GM18873 (cell line): ENCODE measurements at regions not wholly inside any gene's neighbourhood (a gene's known extent, or its start where the extent isn't known, plus 50 kb on each side); places are given as distances from the start of the nearest gene placed in this dataset.
"Not testable (repeated sequence)": the region's sequence is repeated elsewhere in the genome, so short reads cannot be mapped to it uniquely, and the experiment has no call there.

Experiments
- ATAC-seq: cut with Tn5 transposase; IDR thresholded peaks from one replicate; pipeline ENCODE4 v1.9.1; 2021; ENCODE audit warnings: mild to moderate bottlenecking, moderate library complexity, moderate number of reproducible peaks; ENCODE audit not compliant: unreplicated experiment, low FRiP score

DNA sequence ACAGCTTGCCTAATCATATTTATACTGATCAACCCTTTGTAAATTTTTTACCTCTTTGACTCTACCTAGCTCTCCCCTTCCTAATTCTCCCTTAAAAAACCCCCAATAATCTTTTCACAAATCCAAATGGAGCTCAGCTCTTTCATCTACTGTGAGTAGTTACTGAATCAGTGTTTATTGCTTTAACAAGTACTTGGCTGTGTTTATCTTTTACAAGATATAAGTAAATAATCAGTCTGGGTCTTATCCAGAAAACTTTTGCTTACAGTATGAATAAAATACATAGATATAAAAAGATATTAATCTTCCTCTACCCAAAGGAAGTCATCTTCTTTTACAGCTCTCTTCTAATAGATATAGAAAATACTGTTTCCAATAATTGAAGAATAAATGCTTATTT is 366.4 kb downstream of the RAP2B start:
- ATAC-seq, result no peak

DNA sequence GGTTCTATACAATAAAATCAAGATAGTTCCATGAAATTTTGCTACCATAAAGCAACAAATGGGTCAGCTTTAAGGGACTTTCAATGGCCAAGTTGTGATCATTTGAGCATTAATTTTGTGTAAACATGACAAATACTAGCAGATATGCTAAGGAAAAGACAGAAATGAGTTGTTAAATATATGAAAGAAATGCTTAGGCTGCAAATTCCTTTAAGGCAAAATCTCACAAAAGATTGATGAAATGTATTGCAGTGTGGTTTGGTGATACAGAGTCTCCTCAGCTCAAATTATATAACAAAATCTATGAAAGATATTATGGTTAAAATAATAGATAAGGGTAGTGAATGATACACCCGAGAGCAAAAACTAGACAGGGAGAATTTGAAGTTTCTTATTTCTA is 377.2 kb downstream of the RAP2B start:
- no peak for ATAC-seq

DNA sequence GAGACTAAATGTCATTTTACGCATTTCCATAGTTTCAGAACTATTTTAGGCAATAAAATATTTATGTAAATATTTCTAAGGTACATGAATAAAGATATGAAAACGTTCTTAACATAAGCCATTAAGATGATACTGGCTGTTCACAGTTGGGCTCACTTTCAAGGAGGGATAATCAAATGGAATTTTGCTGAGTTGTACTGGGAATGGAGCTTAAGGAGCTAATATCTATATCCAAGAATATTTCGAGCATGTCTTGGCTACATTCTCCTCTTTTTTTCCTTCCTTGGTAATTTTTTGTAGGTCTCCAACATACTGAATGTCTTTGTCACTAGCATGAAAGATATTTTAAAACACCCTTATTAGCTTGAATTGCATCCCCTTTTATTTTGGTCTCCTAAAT is 383.4 kb downstream of the RAP2B start:
- ATAC-seq, result no peak

DNA sequence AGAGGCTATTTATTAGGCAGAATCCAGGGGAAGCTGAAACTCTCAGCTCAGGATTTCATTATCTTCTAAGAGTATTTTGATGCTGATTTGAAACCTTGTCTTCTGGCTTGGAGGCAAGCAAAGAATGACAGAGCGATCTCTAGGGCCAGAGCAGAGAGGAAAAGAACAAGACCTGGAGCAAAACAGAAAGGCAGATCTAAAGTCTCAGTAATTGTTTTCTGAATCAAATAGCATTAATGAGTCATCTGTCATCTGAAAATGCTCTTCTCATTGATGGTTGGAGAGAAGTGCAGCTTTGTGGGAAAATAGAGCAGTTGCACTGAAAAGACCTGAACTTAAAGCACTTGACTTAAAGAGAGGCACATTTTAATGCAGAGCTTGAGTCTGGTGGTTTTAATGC is 385.9 kb downstream of the RAP2B start:
- ATAC-seq, result no peak

DNA sequence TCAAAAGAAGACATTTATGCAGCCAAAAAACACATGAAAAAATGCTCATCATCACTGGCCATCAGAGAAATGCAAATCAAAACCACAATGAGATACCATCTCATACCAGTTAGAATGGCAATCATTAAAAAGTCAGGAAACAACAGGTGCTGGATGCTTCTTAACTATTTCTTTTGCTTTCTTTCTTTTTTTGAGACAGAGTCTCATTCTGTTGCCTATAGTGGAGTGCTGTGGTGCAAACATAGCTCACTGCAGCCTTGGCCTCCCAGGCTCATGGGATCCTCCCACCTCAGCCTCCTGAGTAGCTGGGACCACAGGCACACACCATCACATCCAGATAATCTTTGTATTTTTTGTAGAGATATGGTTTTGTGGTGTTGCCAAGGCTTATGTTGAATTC is 387.7 kb downstream of the RAP2B start:
- not testable (repeated sequence) for ATAC-seq

DNA sequence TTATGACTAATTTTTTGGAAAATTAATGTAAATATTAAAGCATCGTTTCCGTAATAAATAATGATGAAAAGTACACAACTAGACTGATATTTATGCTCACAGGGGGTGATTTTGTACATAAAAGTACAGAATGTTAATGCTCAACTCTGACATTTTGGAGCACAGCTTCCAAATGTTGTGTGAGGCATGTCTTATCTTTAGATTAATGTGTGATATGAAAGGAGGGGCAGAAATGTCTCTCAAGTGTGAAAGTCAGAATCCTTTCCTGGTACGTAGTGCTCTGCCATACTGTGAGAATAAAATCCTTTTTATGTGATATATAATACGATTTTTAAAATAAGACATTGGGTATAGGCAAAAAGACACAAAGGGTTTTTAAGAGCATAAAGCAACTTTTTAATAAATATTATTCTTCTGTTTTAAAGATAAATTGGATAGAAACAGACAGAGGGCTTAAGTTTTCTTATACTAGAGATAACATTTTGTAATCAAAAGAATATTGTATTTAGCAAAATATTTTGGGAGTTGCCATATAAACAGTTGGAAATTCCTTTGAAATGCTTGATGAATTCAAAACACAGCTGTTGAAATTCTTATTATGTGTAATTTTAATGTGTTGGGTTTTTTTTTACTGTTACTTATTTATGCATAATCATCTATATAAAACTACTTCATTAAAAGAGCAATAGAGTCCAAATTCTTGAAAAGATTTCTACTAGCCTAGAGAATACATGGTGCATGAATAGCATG is 389.7 kb downstream of the RAP2B start:
- ATAC-seq, result no peak

DNA sequence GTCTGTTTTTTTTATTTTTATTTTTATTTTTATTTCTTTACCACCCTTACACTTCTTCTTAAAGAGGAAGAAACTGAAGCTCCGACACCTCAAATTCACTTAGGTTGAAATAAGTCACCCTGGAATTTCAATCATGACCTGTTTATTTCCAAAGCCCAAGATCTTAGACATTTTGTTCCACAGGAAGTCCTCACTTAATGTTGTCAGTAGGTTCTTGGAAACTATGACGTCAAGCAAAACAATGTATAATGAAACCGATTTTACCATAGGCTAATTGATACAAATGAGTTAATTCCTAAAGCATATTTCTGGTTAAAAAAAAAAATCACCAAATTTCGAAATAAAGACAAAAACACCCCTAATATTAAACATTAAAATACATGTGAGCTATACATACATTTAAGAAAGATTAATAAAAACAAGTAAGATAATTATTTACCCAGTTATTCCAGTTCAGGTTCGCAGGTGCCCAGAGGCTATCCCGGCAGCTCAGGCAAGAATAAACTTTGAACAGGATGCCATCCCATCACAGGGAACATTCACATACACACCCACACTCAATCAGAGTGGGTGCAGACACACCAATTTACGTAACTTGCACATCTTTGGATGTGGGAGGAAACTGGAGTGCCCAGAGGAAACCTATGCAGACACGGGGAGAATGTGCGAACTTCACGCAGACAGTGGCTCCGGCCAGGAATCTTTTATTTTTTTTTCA is 391.0 kb downstream of the RAP2B start:
- ATAC-seq, result no peak

DNA sequence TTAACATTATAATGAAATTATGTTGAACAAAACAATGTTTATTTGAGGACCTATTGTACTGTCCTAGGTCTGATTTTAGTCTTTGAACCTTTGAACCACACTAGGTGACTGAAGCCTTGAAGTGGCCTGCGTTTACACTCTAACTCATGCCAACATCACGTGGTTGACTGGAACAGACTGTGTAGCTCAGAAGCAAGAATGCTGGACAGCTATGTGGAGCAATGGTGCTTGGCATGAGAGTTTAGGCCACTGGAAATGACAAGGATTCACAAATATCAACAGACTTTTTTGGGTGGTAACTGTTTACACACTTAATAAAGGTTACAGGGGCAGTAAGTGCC is 391.5 kb downstream of the RAP2B start:
- ATAC-seq, result no peak

DNA sequence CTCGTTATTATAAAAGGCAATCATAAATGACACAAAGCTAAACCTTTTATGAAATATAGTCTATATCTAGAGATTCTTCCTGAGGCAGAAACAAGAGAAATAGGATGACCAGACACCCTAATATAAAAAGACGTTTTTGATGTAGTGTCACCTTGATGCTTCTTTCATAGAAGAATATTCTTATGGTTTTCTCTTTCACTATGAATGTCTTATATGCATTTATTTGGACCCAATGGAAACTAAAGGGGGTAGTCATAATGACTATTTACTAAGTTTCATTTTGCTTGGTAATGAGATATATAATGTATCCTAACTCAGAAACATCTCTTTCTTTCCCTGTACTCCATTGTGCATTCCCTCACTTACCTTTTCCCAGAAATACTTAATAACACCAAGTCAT is 393.9 kb downstream of the RAP2B start:
- no peak for ATAC-seq

DNA sequence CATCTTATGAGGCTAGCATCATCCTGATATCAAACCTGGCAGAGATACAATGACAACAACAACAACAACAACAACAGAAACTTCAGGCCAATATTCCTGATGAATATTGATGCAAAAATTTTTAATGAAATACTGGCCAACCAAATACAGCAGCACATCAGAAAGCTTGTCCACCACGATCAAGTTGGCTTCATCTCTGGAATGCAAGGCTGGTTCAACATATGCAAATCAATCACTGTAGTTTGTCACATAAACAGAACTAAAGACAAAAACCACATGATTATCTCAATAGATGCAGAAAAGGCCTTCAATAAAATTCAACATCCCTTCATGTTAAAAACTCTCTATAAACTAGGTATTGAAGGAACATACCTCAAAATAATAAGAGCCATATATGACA is 397.3 kb downstream of the RAP2B start:
- ATAC-seq, result not testable (repeated sequence)

DNA sequence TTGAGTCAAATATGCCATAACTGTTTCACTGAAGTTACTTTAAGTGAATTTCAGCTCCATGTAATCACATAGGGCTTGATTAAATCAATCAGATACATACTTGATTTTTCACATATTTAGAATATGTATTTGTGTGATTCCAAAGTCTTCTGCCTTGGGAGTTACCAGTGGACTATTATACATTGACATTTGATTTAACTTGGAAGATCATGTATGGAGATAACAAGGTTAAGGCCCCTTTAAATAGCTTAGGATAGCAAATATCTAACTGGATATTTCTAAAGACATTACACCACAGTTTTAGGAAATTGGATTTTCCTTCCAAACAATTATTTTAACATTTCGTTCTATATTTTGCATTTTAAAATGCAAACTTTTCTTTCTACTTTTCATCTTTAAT is 405.0 kb downstream of the RAP2B start:
- no peak for ATAC-seq

DNA sequence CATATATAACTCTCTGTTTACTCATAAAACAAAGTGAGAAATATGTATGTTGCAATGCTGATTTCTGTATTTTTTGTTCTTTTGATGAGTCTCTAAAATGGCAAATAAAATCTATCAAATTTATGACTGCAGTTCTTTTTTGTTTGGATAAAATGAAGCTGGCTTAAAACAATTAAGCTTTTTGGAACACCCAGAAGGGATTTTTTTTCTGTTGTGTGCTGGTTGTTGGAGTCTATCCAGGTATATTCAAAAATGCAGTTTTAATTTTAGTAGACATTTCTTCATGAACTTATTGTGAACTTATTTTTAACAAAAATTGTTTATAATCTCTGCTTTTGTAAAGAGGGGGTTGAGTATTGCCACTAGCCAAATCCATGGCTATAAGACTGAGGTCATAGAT is 405.5 kb downstream of the RAP2B start:
- no peak for ATAC-seq

DNA sequence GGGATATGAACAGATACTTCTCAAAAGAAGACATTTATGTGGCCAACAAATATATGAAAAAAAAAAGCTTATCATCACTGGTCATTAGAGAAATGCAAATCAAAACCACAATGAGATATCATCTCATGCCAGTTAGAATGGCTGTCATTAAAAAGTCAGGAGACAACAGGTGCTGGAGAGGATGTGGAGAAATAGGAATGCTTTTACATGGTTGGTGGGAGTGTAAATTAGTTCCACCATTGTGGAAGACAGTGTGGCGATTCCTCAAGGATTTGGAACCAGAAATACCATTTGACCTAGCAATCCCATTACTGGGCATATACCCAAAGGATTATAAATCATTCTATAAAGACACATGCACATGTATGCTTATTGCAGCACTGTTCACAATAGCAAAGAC is 408.5 kb downstream of the RAP2B start:
- ATAC-seq, result not testable (repeated sequence)

DNA sequence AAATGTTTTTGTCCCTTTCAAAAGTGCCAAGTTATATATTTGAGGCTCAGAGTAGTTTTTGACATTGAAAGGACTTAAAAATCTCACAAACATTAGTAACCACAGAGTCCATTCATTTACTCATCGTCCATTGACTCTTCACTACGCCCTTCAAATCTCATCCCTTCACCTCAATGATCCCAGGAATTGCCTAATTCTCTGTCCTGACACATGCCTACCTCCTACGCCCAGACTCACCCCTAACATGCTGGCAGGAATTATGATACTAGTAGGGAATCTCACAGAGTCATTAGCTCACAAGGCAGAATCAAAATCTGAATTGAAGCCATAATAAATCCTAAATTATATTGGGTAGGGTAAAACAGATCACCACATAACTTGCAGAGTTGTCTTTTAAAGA is 410.1 kb downstream of the RAP2B start:
- no peak for ATAC-seq

DNA sequence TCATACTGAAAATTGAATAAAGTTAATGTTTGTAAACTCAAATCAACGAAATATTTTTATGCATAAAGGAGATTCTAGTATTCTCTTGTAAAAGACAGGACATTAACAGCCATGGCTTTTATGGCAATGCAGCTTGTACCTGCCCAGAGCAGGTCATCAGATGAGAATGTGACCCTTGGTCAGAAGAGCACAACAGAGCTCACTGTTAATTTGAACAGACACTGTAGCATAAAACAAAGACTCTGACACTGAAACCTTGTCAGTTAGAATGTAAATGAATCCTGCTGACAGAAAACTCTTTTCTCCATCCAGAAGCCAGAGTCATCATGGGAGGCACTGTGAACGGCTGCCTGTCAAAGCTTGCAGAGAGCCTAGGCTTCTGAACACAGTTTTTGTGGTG is 410.6 kb downstream of the RAP2B start:
- ATAC-seq, result no peak

DNA sequence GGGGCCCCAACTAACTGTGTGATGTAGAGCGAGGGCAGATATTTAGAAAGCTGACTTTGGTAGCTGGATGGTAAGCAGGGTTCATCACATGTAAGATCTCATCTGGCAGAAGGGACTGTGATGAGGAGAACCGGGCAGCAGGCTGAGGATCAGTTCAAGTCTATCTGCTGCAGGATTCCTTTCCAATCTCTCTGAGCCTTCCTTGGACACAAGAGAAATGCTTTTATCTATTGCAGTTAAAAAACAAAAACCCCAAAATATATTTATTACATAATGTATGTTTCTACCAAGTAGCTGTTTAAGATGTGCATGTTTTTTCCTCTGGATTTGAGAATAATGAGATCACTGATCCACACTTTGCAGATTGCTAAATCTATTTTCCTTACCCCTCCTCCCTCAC is 411.5 kb downstream of the RAP2B start:
- no peak for ATAC-seq

DNA sequence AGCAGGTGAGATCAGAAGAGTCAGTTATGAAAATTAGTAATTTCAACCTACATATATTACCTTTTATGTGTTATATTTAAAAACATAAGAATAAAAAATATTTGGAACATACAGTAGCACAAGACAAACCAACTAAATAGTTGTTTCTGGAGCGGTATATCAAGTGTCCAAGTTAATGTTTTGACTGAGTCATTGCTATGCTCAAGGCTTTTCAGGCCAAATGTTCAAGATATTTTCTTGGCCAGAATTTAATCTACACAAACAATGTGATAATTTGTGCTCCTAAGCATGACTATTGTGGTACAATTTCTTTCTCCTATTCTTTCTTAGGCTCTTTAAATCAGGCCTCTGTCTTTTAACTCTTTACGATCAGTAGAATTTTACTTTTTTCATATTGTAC is 412.4 kb downstream of the RAP2B start:
- no peak for ATAC-seq

DNA sequence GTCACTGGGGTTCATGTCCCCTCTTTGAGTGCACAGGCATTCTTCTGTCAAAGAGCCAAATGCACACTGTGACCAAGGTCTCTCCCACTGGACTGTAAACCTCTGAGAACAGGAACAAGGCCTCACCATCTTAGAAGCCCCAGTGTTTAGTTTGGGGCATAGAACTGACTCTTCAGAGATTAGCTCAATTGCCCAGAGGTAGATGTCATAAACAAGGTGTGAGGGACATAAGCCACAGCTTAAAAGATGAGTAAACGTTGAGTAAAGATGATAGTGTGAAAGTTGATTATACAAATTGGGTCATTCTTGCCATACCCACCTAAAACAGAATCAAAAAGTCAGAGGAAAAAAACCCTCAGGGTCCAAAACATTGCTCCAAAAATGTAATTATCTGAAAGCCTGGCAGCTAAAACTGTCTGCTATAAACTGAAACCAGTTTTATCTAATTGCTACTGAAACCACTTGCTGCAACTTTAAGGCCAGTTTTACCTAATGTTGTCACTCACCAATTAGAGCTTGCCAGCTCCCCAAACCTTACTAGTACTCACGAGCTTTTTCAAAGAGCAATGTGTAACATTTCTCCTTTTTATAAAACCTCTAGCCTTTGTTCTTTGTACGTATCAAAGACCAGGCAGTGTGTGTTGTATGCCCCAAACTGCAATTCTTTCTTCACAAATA is 415.2 kb downstream of the RAP2B start:
- ATAC-seq, result no peak

DNA sequence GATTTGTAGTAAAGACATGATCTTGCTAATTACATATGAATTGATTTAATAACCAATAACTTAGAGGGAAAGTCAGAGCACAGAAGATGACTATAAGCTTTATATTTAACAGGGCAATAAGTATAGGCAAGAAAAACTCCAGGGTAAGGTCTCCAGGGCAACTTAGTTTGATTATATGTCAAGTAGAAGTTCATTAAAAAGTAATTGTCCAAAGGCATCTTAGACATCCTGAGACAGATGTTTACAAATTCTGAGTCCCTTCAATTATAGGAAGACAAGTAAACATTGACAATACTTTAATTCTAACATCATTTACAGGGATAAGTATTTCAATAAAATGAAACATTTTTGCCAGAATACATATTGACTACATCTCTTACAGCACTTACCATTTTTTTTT is 416.0 kb downstream of the RAP2B start:
- ATAC-seq, result no peak

DNA sequence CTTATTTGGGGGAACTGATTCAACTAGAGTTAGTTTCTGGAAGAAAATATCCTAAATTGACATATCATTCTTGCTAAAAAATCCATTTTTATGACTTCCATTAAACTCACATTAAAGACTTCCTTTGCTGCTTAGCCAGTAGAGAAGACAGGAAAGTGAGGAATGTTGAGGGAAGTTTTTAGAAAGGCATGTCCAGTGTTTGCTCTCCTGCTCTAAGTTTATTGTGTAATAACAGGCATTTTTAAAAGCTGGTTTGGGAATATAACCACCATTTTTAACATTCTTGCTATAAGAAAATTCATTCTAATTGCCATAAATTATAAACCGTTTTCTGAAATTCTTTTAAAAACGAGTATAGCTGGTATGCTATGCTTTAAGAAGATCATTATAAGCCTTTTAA is 428.0 kb downstream of the RAP2B start:
- no peak for ATAC-seq

DNA sequence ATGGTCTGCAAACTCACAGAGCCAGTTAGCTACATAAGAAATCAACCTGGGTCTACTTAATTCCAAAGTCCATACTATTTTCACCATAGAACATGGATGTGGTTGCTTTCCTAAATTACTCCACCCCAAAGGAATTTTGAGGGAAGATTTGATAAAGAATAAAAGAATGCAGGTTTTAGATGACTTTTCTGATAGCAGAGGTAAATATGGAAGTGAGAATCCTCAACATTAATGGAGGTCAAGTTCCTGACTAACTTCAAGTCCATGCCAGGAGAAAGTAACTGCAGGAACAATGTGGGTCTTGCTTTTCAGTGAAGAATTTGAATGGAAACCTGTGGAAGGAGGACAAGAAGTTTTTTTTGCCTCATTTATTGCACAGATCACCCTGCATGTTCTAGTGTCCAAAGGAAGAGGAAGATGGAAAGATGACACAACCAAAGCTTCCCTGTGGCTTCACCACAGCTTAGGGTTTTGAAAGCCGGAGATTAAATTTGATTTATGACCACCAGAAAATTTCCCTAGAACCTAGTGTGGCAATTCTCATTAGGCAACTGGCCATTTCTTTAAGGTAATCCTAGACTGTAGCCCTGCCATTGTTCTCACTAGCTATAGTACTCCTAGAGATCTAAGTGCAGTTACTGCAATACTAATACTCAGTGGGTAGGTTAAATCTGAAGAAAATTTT is 429.7 kb downstream of the RAP2B start:
- ATAC-seq, result no peak
